Brain pericyte (primary cell): ENCODE measurements at regions not wholly inside any gene's neighbourhood (a gene's known extent, or its start where the extent isn't known, plus 50 kb on each side); places are given as distances from the start of the nearest gene placed in this dataset.
A peak's percentile ranks its signal among the peaks of the same experiment; 100 is the strongest.

Experiments used
- DNase-seq: peaks from one replicate; pipeline ENCODE4 v3.0.0-alpha.2; 2012; ENCODE audit warnings: low read depth, low spot score

GRCh38 chr16:55944377-55944802 lies 69.2 kb upstream of the CES5A start:
- peak; percentile 6 for DNase-seq

- DNase-seq = no peak
These were observed 68.1 kb upstream of the CES5A start for GRCh38 chr16:55943267-55943666.

GRCh38 chr16:55942821-55943220 lies 67.6 kb upstream of the CES5A start:
- no peak for DNase-seq

- DNase-seq = no peak
These were observed 66.4 kb upstream of the CES5A start for GRCh38 chr16:55941552-55941951.

- no peak for DNase-seq
These were observed 63.0 kb upstream of the CES5A start for GRCh38 chr16:55938126-55938525.

GRCh38 chr16:55933038-55933437 lies 57.9 kb upstream of the CES5A start:
- no peak for DNase-seq

GRCh38 chr16:55930036-55930435 lies 54.9 kb upstream of the CES5A start:
- DNase-seq = no peak

GRCh38 chr16:55929181-55929580 lies 54.0 kb upstream of the CES5A start:
- DNase-seq = no peak

- no peak for DNase-seq
These were observed 50.1 kb upstream of the CES5A start for GRCh38 chr16:55925242-55925641.
